H9 (cell line): ENCODE measurements at regions not wholly inside any gene's neighbourhood (a gene's known extent, or its start where the extent isn't known, plus 50 kb on each side); places are given as distances from the start of the nearest gene placed in this dataset.

Experiments
- DNase-seq: peaks from one replicate; pipeline ENCODE4 v3.0.0-alpha.2; 2017
- H2AFZ ChIP-seq: one replicate; pipeline ENCODE4 v1.6.1; 2013; ENCODE audit warnings: mild to moderate bottlenecking, low read length, control low read depth, moderate library complexity
- H2AK5ac ChIP-seq: 2 replicates; pipeline ENCODE4 v1.6.1; 2013; ENCODE audit warnings: low read length, control low read depth, mixed read lengths; ENCODE audit not compliant: insufficient read length
- H2BK120ac ChIP-seq: one replicate; pipeline ENCODE4 v1.6.1; 2013; ENCODE audit warnings: low read depth, mild to moderate bottlenecking, low read length, control low read depth, inconsistent platforms; ENCODE audit not compliant: poor library complexity, severe bottlenecking
- H2BK12ac ChIP-seq: 2 replicates; pipeline ENCODE4 v1.6.1; 2013; ENCODE audit warnings: low read length, control low read depth, mixed read lengths, low read depth; ENCODE audit not compliant: insufficient read length
- H2BK15ac ChIP-seq: 2 replicates; pipeline ENCODE4 v1.6.1; 2013; ENCODE audit warnings: low read depth, low read length, control low read depth
- H2BK20ac ChIP-seq: one replicate; pipeline ENCODE4 v1.6.1; 2013; ENCODE audit warnings: low read depth, mild to moderate bottlenecking, low read length, control low read depth, inconsistent platforms; ENCODE audit not compliant: poor library complexity, severe bottlenecking
- H2BK5ac ChIP-seq: 2 replicates; pipeline ENCODE4 v1.6.1; 2013; ENCODE audit warnings: low read length, control low read depth, mixed read lengths; ENCODE audit not compliant: insufficient read length
- H3K14ac ChIP-seq: 2 replicates; pipeline ENCODE4 v1.6.1; 2013; ENCODE audit warnings: low read length, control low read depth; ENCODE audit not compliant: insufficient read depth
- H3K18ac ChIP-seq: 2 replicates; pipeline ENCODE4 v1.6.1; 2013; ENCODE audit warnings: low read depth, mild to moderate bottlenecking, mixed read lengths, low read length, control low read depth; ENCODE audit not compliant: insufficient read length
- H3K23ac ChIP-seq: 2 replicates; pipeline ENCODE4 v1.6.1; 2013; ENCODE audit warnings: low read length, control low read depth, mixed read lengths, low read depth; ENCODE audit not compliant: insufficient read length
- H3K23me2 ChIP-seq: 2 replicates; pipeline ENCODE4 v1.6.1; 2013; ENCODE audit warnings: low read depth, mild to moderate bottlenecking, mixed read lengths, low read length, control low read depth; ENCODE audit not compliant: insufficient read length, poor library complexity, severe bottlenecking
- H3K27ac ChIP-seq: 2 replicates; pipeline ENCODE4 v1.5.1; 2013; ENCODE audit warnings: low read length, control low read depth, mixed read lengths, low read depth; ENCODE audit not compliant: insufficient read length
- H3K27me3 ChIP-seq: 2 replicates; pipeline ENCODE4 v1.6.1; 2013; ENCODE audit warnings: low read length, control low read depth, inconsistent platforms; ENCODE audit not compliant: insufficient read depth
- H3K4ac ChIP-seq: 2 replicates; pipeline ENCODE4 v1.6.1; 2013; ENCODE audit warnings: low read depth, mild to moderate bottlenecking, control low read depth, inconsistent platforms, low read length, moderate library complexity
- H3K4me1 ChIP-seq: 2 replicates; pipeline ENCODE4 v1.6.1; 2013; ENCODE audit warnings: low read length, control low read depth, inconsistent platforms; ENCODE audit not compliant: insufficient read depth
- H3K4me2 ChIP-seq: 2 replicates; pipeline ENCODE4 v1.6.1; 2013; ENCODE audit warnings: low read length, control low read depth, mixed read lengths; ENCODE audit not compliant: insufficient read length, insufficient read depth
- H3K56ac ChIP-seq: 2 replicates; pipeline ENCODE4 v1.6.1; 2013; ENCODE audit warnings: low read depth, mild to moderate bottlenecking, mixed read lengths, low read length, control low read depth; ENCODE audit not compliant: insufficient read length
- H3K79me1 ChIP-seq: 2 replicates; pipeline ENCODE4 v1.6.1; 2013; ENCODE audit warnings: low read depth, mild to moderate bottlenecking, moderate library complexity, low read length, control low read depth, inconsistent platforms; ENCODE audit not compliant: insufficient read depth, poor library complexity, severe bottlenecking
- H3K79me2 ChIP-seq: 2 replicates; pipeline ENCODE4 v1.6.1; 2013; ENCODE audit warnings: low read length, control low read depth, inconsistent platforms; ENCODE audit not compliant: insufficient read depth
- H3K9ac ChIP-seq: 2 replicates; pipeline ENCODE4 v1.6.1; 2013; ENCODE audit warnings: low read length, control low read depth, mixed read lengths; ENCODE audit not compliant: insufficient read length; ENCODE audit errors: extremely low read depth
- H3K9me3 ChIP-seq: one replicate; pipeline ENCODE4 v1.6.1; 2013; ENCODE audit warnings: low read depth, low read length, inconsistent platforms; ENCODE audit not compliant: control insufficient read depth
- H3T11ph ChIP-seq: one replicate; pipeline ENCODE4 v1.6.1; 2013; ENCODE audit warnings: mild to moderate bottlenecking, low read length, control low read depth, inconsistent platforms
- H4K20me1 ChIP-seq: one replicate; pipeline ENCODE4 v1.6.1; 2013; ENCODE audit not compliant: control insufficient read depth, insufficient read length, insufficient read depth
- H4K5ac ChIP-seq: 2 replicates; pipeline ENCODE4 v1.6.1; 2013; ENCODE audit warnings: low read depth, mild to moderate bottlenecking, mixed read lengths, low read length, control low read depth; ENCODE audit not compliant: insufficient read length
- H4K8ac ChIP-seq: replicated peaks from 2 replicates; pipeline ENCODE4 v1.6.1; 2013; ENCODE audit warnings: low read length, control low read depth, mixed read lengths, low read depth; ENCODE audit not compliant: insufficient read length
- H4K91ac ChIP-seq: 2 replicates; pipeline ENCODE4 v1.6.1; 2013; ENCODE audit warnings: low read depth, mild to moderate bottlenecking, moderate library complexity, mixed read lengths, low read length, control low read depth; ENCODE audit not compliant: insufficient read length
- H3K27ac Mint-ChIP-seq, 3 experiments: 2 replicates in 2 of 3; 3 replicates in 1 of 3; pipeline ENCODE4 v1.8.0; 2020 to 2021; ENCODE audit warnings: mixed read lengths in 3 of 3, mild to moderate bottlenecking in 1 of 3, moderate library complexity in 1 of 3
- H3K27me3 Mint-ChIP-seq: 2 replicates; pipeline ENCODE4 v1.8.0; 2021; ENCODE audit warnings: low read depth, mild to moderate bottlenecking, moderate library complexity, mixed read lengths
- H3K36me3 Mint-ChIP-seq, 3 experiments: 2 replicates in 2 of 3; 3 replicates in 1 of 3; pipeline ENCODE4 v1.8.0; 2020 to 2021; ENCODE audit warnings: low read depth in 3 of 3, mixed read lengths in 3 of 3; ENCODE audit not compliant: insufficient read depth in 1 of 3
- H3K4me1 Mint-ChIP-seq, 2 experiments: 2 replicates each; pipeline ENCODE4 v1.8.0; 2020; ENCODE audit warnings: mixed read lengths in 2 of 2
- H3K4me3 Mint-ChIP-seq, 2 experiments: 2 replicates in 1 of 2; 3 replicates in 1 of 2; pipeline ENCODE4 v1.8.0; 2020 to 2021; ENCODE audit warnings: mild to moderate bottlenecking in 2 of 2, mixed read lengths in 2 of 2, moderate library complexity in 1 of 2
- H3K9me3 Mint-ChIP-seq, 2 experiments: 2 replicates in 1 of 2; 3 replicates in 1 of 2; pipeline ENCODE4 v1.8.0; 2020; ENCODE audit warnings: mild to moderate bottlenecking in 2 of 2, mixed read lengths in 2 of 2, moderate library complexity in 1 of 2
- CTCF ChIP-seq: fragments of 200-600 bp; sonication (generic); conservative IDR thresholded peaks from 3 replicates; pipeline ENCODE4 v1.8.0; 2021; ENCODE audit warnings: antibody characterized with exemption, mild to moderate bottlenecking
- WGBS: extraction: QIAGEN DNeasy Blood & Tissue Kit; methylation state at CpG from one replicate; pipeline ENCODE4 v1.1.7; 2013; ENCODE audit warnings: missing lambda C conversion rate, low lambda C conversion rate, mixed read lengths; ENCODE audit not compliant: insufficient read length; ENCODE audit errors: extremely low coverage; 5-methylcytosine and 5-hydroxymethylcytosine counted together

GRCh38 chr2:60317034-60317386 is 236.4 kb downstream of the BCL11A start:
- no CpG with 5 or more reads among the region's 2 CpGs for WGBS
- Histone ChIP-seq H4K8ac (no peak overlapping the region), H4K20me1 (no peaks in the 10 kb centered on the region), H3K56ac (no peak overlapping the region), H2BK120ac (no peak overlapping the region), H3K14ac (no peak overlapping the region), H3K27me3 (no peaks in the 10 kb centered on the region), H2AK5ac (no peak overlapping the region), H2BK15ac (no peak overlapping the region), H3K18ac (no peak overlapping the region), H3K23ac (no peak overlapping the region), H2BK20ac (no peak overlapping the region), H3K4me1 (no peaks in the 10 kb centered on the region), H2BK12ac (no peak overlapping the region), H3K4ac (no peak overlapping the region), H4K5ac (no peak overlapping the region), H3T11ph (no peak overlapping the region), H2BK5ac (no peak overlapping the region), H3K9me3 (no peaks in the 10 kb centered on the region), H3K4me2 (no peak overlapping the region), H2AFZ (no peak overlapping the region), H3K79me1 (no peaks in the 10 kb centered on the region), H3K23me2 (no peaks in the 10 kb centered on the region), H4K91ac (no peak overlapping the region), H3K79me2 (no peaks in the 10 kb centered on the region), H3K27ac (no peak overlapping the region), H3K9ac (no peak overlapping the region)
- H3K4me3 Mint-ChIP-seq, result no peak overlapping the region
- TF ChIP-seq CTCF, result no peak
- no peaks in the 10 kb centered on the region for H3K36me3 Mint-ChIP-seq
- H3K27ac Mint-ChIP-seq, result no peak overlapping the region; a peak in 1 of 7 replicates
- peaks cover 12% of the 10 kb centered on the region for H3K27me3 Mint-ChIP-seq
- H3K9me3 Mint-ChIP-seq, result no peaks in the 10 kb centered on the region
- H3K4me1 Mint-ChIP-seq, result peaks cover 34 to 52% of the 10 kb centered on the region in 2 experiments
- DNase-seq, result peak; percentile 7
